HG03280 (cell line): ENCODE measurements at regions not wholly inside any gene's neighbourhood (a gene's known extent, or its start where the extent isn't known, plus 50 kb on each side); places are given as distances from the start of the nearest gene placed in this dataset.
"Not testable (repeated sequence)": the region's sequence is repeated elsewhere in the genome, so short reads cannot be mapped to it uniquely, and the experiment has no call there.

Source experiments
- ATAC-seq: cut with Tn5 transposase; IDR thresholded peaks from one replicate; pipeline ENCODE4 v1.9.1; 2021; ENCODE audit warnings: mild to moderate bottlenecking, moderate library complexity; ENCODE audit not compliant: unreplicated experiment

GRCh38 chrX:51148848-51149247 is 183.8 kb upstream of the NUDT10 start:
- no peak for ATAC-seq

- no peak for ATAC-seq
These were observed 180.9 kb upstream of the NUDT10 start for GRCh38 chrX:51151734-51152133.

- ATAC-seq, result no peak
These were observed 177.5 kb upstream of the NUDT10 start for GRCh38 chrX:51155157-51155556.

GRCh38 chrX:51155566-51155965 is 177.1 kb upstream of the NUDT10 start:
- ATAC-seq, result no peak

- no peak for ATAC-seq
These were observed 174.4 kb upstream of the NUDT10 start for GRCh38 chrX:51158231-51158630.

- ATAC-seq, result not testable (repeated sequence)
These were observed 173.2 kb upstream of the NUDT10 start for GRCh38 chrX:51159378-51159777.

- ATAC-seq, result no peak
These were observed 168.9 kb upstream of the NUDT10 start for GRCh38 chrX:51163730-51164129.

- not testable (repeated sequence) for ATAC-seq
These were observed 154.2 kb upstream of the NUDT10 start for GRCh38 chrX:51178356-51178900.

- not testable (repeated sequence) for ATAC-seq
These were observed 152.8 kb upstream of the NUDT10 start for GRCh38 chrX:51179805-51180204.

- no peak for ATAC-seq
These were observed 150.1 kb upstream of the NUDT10 start for GRCh38 chrX:51182545-51182944.

- no peak for ATAC-seq
These were observed 140.5 kb upstream of the NUDT10 start for GRCh38 chrX:51192104-51192503.

- ATAC-seq, result no peak
These were observed 117.4 kb upstream of the NUDT10 start for GRCh38 chrX:51215266-51215665.

GRCh38 chrX:51215856-51216255 is 116.8 kb upstream of the NUDT10 start:
- no peak for ATAC-seq

- no peak for ATAC-seq
These were observed 90.4 kb upstream of the NUDT10 start for GRCh38 chrX:51242212-51242611.

- no peak for ATAC-seq
These were observed 75.1 kb upstream of the NUDT10 start for GRCh38 chrX:51257490-51257889.

GRCh38 chrX:51262271-51262670 is 70.4 kb upstream of the NUDT10 start:
- ATAC-seq, result not testable (repeated sequence)

GRCh38 chrX:51272638-51273037 is 60.0 kb upstream of the NUDT10 start:
- ATAC-seq, result no peak

GRCh38 chrX:51281758-51282318 is 50.8 kb upstream of the NUDT10 start:
- no peak for ATAC-seq
